GF-D8 (cell line): ENCODE measurements at regions not wholly inside any gene's neighbourhood (a gene's known extent, or its start where the extent isn't known, plus 50 kb on each side); places are given as distances from the start of the nearest gene placed in this dataset.
"Not testable (repeated sequence)": the region's sequence is repeated elsewhere in the genome, so short reads cannot be mapped to it uniquely, and the experiment has no call there.

ENCODE experiments used
- DNase-seq: peaks from one replicate; lab custom pipeline; 2025; lab: John Stamatoyannopoulos, UW

DNA sequence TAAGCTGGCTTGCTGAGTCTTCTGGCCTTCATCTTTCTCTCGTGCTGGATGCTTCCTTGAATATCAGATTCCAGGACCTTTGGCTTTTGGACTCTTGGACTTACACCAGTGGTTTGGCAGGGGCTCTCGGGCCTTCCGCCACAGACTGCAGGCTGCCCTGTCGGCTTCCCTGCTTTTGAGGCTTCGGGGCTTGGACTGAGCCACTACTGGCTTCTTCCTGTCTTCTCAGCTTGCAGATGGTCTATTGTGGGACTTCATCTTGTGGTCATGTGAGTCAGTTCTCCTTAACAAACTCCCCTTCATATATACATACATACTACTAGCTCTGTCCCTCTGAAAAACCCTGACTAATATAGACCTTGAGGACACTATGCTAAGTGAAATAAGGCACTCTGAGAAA is 78.3 kb upstream of the SSBP2 start:
- DNase-seq: no peak

DNA sequence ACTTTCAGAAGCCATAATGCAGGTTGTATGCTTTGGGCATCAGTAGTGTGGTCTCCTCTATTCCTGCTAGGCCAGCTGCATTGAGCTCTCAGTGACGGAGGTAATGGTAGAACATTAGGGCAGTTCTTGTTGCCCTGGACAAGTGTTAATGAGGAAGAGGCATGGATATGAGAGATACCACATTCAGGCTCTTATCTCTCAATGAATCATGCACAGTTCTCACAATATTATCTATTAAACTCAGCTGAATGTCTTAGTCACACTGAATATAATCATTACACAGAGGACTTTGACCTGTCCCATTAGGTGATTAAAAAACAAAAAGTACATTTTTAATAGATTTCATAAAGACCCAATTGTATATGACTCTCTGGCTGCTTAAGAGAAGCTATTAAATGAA is 76.6 kb upstream of the SSBP2 start:
- DNase-seq: no peak

DNA sequence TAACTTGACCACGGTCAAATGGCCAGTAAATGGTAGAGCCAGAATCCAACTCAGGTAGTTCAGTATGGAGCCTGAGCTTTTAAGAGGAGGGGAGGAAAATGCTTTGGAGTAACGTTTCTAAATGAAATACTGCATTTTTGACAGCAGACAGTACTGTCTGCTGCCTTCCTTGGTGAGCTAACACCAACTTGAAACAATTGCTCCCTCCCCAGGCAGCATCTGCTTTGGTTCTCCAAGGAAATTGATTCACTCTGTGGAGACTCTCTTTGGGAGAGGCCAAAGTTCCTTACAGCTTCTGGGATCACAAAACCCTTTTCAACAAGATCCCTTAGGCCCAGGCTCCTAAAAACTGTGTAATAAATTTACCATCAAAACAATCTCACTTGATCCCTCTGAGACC is 75.2 kb upstream of the SSBP2 start:
- no peak for DNase-seq

DNA sequence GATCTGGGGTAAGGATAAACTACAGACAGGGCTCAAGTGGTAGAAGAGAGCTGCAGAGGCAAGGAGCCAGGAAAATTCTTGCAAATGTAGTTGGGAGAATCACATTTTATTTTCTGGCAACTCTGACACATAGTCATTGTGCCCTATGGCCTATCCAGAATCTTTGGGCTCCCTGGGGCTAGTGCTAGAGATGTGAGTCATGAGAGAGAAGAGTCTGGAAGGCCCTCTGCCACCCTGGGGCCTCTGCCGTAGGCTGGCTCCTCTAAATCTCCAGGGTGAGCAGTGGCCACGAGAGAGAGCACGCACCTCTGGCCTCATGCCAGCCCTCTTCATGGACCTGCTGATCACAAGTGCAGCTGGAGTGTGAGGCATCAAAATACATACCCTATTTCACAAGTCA is 74.3 kb upstream of the SSBP2 start:
- no peak for DNase-seq

DNA sequence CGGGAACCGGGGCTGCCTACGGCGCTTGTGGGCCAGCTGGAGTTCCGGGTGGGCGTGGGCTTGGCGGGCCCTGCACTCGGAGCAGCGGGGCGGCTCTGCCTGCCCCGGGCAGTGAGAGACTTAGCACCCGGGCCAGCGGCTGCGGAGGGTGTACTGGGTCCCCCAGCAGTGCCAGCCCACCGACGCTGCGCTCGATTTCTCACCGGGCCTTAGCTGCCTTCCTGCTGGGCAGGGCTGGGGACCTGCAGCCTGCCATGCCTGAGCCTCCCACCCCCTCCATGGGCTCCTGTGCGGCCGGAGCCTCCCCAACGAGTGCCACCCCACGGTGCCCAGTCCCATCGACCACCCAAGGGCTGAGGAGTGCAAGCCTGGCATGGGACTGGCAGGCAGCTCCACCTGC is 72.8 kb upstream of the SSBP2 start:
- not testable (repeated sequence) for DNase-seq

DNA sequence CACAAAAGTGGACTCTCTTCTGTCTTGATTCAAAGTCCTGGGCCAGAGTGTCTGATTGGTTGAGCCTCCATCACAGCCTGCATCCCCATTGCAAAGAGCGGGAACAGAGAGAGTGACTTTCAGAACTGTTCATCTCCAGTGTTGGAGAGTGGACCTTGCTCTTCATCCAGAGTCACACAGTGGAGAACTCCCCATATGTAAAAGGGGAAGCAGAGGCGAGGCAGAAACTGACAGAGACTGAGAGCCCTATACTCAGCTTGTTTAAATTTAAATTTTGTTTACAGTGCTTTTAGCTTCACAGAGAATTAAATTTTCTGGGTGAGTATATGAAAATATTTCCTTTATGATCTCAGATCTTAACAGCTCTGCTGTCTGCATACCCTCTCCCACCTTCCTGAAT is 70.0 kb upstream of the SSBP2 start:
- no peak for DNase-seq

DNA sequence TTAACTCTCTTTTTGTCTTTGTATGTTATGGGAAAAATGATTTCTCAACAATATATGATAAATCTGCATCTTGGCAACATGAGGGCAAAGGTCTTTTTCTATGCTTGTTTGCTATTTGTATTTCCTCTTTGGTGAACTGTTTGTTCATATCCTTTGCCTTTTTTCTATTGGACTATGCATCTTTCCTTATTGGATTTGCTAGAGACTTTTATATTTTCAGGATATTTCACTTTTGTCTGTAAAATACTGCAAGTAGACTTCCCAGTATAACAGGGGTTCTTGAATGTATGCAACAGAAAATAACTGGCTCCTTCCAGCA is 69.4 kb upstream of the SSBP2 start:
- no peak for DNase-seq

DNA sequence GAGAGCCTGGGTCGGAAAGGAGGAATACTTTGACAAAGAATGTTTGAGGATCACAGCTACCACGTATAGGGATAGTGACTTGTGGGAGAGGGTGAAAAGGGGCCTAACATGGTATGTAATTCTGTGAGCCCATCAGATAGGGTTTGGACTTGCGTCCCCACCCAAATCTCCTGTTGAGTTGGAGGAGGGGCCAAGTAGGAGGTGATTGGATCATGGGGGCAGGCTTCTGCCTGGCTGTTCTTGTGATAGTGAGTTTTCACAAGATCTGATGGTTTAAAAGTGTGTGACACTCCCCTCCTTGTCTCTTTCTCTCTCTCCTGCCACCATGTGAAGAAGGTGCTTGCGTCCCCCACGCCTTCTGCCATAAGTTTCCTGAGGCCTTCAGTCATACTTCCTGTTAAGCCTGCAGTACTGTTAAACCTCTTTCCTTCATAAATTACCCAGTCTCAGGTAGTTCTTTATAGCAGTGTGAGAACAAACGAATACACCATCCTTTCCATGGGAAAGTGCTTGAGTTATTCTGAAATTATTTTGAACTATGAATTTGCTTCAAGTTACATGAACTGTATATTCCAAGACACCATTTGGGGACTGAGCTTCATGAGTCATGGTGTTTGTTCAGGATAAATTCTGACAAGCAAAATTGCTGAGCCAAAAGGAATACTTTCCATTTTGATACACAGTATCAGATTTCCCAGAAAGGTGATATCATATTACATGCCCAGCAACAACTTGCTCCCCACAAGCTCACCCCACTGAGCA is 68.8 kb upstream of the SSBP2 start:
- DNase-seq: no peak

DNA sequence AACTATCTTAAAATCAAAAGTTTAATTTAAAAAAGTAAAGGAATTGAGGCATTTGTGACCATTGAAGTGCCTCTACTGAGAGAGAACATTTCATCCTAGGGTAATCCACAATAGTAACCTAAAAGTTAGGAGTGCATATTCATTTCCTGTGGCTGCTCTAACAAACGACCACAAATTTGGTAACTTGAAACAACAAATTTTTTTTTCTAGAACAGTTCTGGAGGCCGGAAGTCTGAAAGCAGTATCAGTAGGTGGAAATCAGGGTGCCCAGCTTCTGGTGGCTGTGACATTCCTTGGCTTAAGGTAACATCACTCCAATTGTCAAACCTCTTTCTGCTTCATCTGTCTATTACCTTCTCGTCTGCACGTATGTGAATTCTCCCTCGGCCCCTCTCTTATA is 67.1 kb upstream of the SSBP2 start:
- DNase-seq: peak; percentile 22

DNA sequence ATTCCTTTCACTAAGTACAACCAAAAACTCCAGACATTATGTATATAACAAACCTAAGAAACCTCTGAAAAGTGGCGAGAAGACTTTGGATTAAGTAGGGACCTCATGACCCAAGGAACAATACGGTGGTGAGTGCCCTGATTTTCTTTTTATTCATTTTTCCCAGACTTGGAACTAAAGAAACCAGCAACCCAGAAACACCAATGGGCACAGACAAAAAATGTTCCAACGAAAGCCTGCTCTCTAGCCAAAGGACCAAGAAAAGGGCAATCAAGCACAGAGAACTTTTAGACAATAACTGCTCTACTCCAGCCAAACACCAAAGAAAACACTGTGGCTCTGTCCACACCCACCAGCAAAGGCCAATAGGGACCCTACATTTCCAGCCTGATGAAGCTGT is 66.2 kb upstream of the SSBP2 start:
- no peak for DNase-seq

DNA sequence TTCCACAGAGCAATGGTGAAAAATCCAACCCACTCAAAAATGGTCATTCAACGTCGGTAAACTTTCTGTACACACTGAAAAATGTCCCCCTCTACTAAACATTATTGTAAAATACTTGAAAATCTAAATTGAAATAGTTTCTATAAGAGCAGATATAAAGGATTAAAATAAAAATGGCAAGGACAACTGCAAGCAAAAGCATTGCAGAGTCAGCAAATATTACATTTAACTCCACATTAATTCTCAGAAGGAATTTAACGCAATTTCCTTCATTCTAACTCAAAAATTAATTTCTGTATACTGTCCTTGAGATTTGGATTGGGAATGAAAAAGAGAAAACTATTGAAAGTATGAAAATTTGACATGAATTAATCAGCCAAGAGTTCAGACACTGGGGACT is 64.4 kb upstream of the SSBP2 start:
- no peak for DNase-seq

DNA sequence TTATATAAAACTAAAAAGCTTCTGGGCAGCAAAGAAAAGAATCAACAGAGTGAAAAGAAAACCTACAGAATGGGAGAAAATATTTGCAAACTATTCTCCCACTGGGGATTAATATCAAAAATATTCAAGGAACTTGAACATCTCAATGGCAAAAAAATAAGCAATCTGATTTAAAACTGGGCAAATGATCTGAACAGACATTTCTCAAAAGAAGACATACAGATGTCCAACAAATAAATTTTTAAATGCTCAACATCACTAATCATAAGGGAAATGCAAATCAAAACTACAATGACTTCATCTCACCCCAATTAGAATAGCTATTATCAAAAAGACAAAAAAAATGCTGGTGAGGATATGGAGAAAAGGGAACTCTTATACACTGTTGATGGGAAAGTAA is 57.2 kb upstream of the SSBP2 start:
- no peak for DNase-seq

DNA sequence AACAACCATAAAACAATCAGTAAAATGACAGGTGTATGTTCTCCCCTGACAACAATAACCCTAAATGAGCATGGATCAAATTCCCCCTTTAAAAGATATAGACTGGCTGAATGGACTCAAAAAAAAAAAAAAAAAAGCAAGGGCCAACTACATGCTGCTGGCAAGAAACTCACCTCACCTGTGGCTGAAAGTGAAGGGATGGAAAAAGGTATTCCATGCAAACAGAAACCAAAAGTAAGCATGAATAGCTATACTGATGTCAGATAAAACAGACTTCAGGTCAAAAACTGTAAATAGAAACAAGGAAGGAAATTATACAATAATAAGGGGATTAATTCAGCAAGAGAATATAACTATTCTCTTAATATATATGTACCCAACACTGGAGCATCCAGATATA is 54.2 kb upstream of the SSBP2 start:
- DNase-seq: no peak

DNA sequence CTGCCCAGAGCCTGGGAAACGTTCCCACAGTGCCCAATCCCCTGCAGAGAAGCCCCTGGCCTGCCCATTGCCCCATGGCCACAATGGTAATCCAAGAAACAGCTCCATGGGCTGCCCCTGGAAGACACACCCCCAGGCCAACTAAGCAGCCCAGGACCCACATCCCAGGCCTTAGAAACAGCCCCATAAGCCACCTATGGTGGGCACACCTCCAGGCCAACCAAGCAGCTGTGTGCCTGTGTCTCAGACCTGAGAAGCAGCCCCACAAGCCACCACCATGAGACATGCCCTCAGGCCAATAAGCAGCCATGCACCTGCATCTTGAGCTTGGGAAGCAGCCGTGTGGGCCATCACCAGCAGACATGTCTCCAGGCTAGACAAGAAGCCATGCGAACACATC is 52.9 kb upstream of the SSBP2 start:
- no peak for DNase-seq

DNA sequence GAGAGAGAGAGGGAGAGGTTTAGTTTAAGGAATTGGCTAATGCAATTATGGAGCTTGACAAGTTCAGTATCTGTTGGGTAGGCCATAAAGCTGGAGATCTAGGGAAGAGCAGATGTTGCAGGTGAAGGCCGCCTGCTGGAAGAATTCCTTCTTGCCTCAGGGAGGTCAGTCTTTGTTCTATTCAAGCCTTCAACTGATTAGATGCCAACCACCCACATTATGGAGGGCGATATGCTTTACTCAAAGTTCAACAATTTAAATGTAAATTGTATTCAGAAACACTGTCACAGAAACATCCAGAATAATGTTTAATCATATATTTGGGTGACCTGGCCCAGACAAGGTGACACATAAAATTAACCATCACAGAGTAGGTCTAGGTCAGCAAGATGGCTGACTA is 51.7 kb upstream of the SSBP2 start:
- DNase-seq: no peak

DNA sequence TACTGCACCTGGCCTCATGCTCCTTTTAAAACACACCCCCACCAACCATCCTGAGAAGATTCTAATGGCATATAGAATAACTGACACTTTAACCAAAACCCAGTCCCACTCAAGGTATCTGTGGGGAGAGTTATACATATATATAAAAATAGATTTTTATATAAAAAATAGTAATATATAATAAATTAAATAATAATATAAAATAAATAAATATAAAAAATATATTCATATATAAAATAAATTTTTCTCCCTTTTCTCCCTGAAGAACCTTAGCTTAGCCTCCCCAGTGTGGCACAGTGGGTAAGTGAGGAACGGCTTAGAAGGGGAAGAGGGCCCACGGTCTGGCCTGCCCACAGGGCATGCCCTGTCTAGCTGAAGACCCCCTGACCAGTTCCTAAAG is 51.1 kb upstream of the SSBP2 start:
- DNase-seq: no peak

DNA sequence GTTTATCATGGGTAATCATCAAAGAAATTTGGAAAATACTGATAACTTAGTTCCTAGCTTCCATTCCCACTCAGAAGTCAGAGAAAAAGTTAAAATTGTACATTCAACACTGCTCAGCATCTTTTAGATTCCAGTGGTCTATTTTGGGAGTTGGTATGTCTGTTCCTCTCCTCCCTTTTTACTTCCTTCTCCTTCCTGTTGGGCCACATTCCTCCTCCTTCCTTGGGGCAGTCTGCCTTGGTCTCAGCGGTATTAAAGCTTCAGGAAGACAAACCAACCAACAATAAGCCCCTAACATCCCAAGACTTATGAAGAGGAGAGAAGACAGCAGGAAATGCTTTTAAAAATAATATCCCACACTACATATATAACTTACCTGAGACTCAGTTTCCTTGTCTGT is 49.9 kb upstream of the SSBP2 start:
- no peak for DNase-seq
